ENCODE measurements at regions not wholly inside any gene's neighbourhood (a gene's known extent, or its start where the extent isn't known, plus 50 kb on each side); places are given as distances from the start of the nearest gene placed in this dataset.

- H3K18ac ChIP-seq (ENCODE audit: extremely low read depth, low read length), result no peak overlapping the region
- no peak overlapping the region for H3K14ac ChIP-seq (ENCODE audit: insufficient read length)
- no peaks in the 10 kb centered on the region for H3K79me1 ChIP-seq (ENCODE audit: low read depth, low read length)
- H4K91ac ChIP-seq (replicated peaks; ENCODE audit: insufficient read length, low read length), result no peak overlapping the region
- peaks cover 0 to 6% (median 0%) of the 10 kb centered on the region in 4 experiments; a peak in 3 of 7 replicates for H3K4me1 ChIP-seq (replicated peaks in 1 of 4; ENCODE audit: control insufficient read depth in 3 of 4, insufficient read depth in 4 of 4, low read length in 3 of 4)
- H2BK15ac ChIP-seq (ENCODE audit: low read length), result no peak overlapping the region
- no peak for DNase-seq (ENCODE audit: low read depth in 1 of 2, low spot score in 2 of 2)
- ChIA-PET POLR2A (ENCODE audit: partially characterized antibody) (no interaction called here), CTCF (ENCODE audit: partially characterized antibody) (interaction anchor here (0.8 to 2.1 kb wide), 10 partner anchors 10 to 482 kb away, joined by 3 to 8 read pairs (median 3); no protein-coding TSS in a partner anchor)
- TF ChIP-seq HDAC6 (IDR thresholded peaks at IDR 0.05; ENCODE audit: low read depth, low read length) (no peak), SUZ12 (IDR thresholded peaks at IDR 0.05; ENCODE audit: low read length) (no peak), MAFK (IDR thresholded peaks at IDR 0.05; ENCODE audit: low read depth, low read length) (peak; percentile 54; the same call in 1 of the 2 replicates), BCL11A (IDR thresholded peaks at IDR 0.05; ENCODE audit: low read depth in 2 of 2, low read length in 2 of 2) (no peak), TCF12 (IDR thresholded peaks at IDR 0.05; ENCODE audit: low read depth, low read length) (no peak), SP4 (IDR thresholded peaks at IDR 0.05; ENCODE audit: low read length) (no peak), SP2 (IDR thresholded peaks at IDR 0.05; ENCODE audit: low read length) (no peak), CHD1 (IDR thresholded peaks at IDR 0.05; ENCODE audit: low read depth, low read length) (no peak), BACH1 (IDR thresholded peaks at IDR 0.05; ENCODE audit: low read length) (peak; percentile 86), TEAD4 (IDR thresholded peaks at IDR 0.05; ENCODE audit: low read depth, low read length) (no peak), SRF (IDR thresholded peaks at IDR 0.05; ENCODE audit: low read depth, low read length) (no peak), KDM1A (IDR thresholded peaks at IDR 0.05; ENCODE audit: borderline replicate concordance, low read length) (no peak), EGR1 (IDR thresholded peaks at IDR 0.05; ENCODE audit: borderline replicate concordance, low read depth, low read length) (no peak), NRF1 (IDR thresholded peaks at IDR 0.05; ENCODE audit: low read depth, low read length) (no peak)
- TF ChIP-seq, protein P1, sequence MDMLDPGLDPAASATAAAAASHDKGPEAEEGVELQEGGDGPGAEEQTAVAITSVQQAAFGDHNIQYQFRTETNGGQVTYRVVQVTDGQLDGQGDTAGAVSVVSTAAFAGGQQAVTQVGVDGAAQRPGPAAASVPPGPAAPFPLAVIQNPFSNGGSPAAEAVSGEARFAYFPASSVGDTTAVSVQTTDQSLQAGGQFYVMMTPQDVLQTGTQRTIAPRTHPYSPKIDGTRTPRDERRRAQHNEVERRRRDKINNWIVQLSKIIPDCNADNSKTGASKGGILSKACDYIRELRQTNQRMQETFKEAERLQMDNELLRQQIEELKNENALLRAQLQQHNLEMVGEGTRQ (IDR thresholded peaks at IDR 0.05; ENCODE audit: low read length), result no peak
- no peaks in the 10 kb centered on the region for H3K23me2 ChIP-seq (ENCODE audit: low read depth, low read length)
- H2AFZ ChIP-seq (ENCODE audit: low read length), result no peak overlapping the region
- H3K4me3 ChIP-seq (ENCODE audit: extremely low read depth in 1 of 4, insufficient read depth in 2 of 4, low read depth in 3 of 4, low read length in 4 of 4), result no peak overlapping the region
- no peak overlapping the region for H4K5ac ChIP-seq (ENCODE audit: insufficient read length, low read depth, low read length)
- no peaks in the 10 kb centered on the region for H3K79me2 ChIP-seq (ENCODE audit: control insufficient read depth in 1 of 2, insufficient read depth in 2 of 2, low read length in 2 of 2)
- no peak overlapping the region for H2AK5ac ChIP-seq (ENCODE audit: low read depth, low read length)
- no peak overlapping the region for H4K8ac ChIP-seq (ENCODE audit: extremely low read depth, insufficient read depth, low read length)
- WGBS, 2 experiments (ENCODE audit: extremely low coverage in 1 of 2, insufficient coverage in 1 of 2, insufficient read length in 1 of 2, insufficient replicate concordance in 2 of 2, low coverage in 1 of 2, low lambda C conversion rate in 2 of 2, missing lambda C conversion rate in 1 of 2), result 52% methylated on average over 1 of the region's 1 CpG; no CpG with 5 or more reads in 1 of the 2 experiments
- no peak overlapping the region for H3K27ac ChIP-seq (ENCODE audit: low read depth, low read length)
- H2BK12ac ChIP-seq (ENCODE audit: low read depth, low read length), result no peak overlapping the region
- H3K4ac ChIP-seq (replicated peaks; ENCODE audit: insufficient read length, low read depth, low read length), result no peak overlapping the region
- no peak overlapping the region for H3K9ac ChIP-seq (replicated peaks in 1 of 4; ENCODE audit: extremely low read depth in 1 of 4, low read depth in 3 of 4, low read length in 3 of 4)
- no peaks in the 10 kb centered on the region for H4K20me1 ChIP-seq (replicated peaks in 1 of 2; ENCODE audit: control insufficient read depth in 1 of 2, insufficient read depth in 2 of 2, low read length in 2 of 2)
- FAIRE-seq, result no peak
- no peaks in the 10 kb centered on the region for H3K36me3 ChIP-seq (ENCODE audit: control insufficient read depth in 2 of 4, insufficient read depth in 4 of 4, low read length in 3 of 4)
- no peaks in the 10 kb centered on the region for H3K27me3 ChIP-seq (replicated peaks in 1 of 4; ENCODE audit: control insufficient read depth in 3 of 4, extremely low read depth in 1 of 4, insufficient read depth in 3 of 4, low read length in 3 of 4)
- peaks cover 0 to 10% of the 10 kb centered on the region in 2 experiments; a peak in 1 of 4 replicates for H3K9me3 ChIP-seq (ENCODE audit: insufficient read depth in 2 of 2, low read depth in 1 of 2, low read length in 1 of 2)
- no peak overlapping the region for H3K56ac ChIP-seq (replicated peaks; ENCODE audit: insufficient read length, low read depth, low read length)
- H2BK20ac ChIP-seq (ENCODE audit: low read length), result no peak overlapping the region
- H3K4me2 ChIP-seq (ENCODE audit: insufficient read depth in 1 of 2, low read depth in 2 of 2, low read length in 2 of 2), result no peak overlapping the region
- no peak overlapping the region for H3K23ac ChIP-seq (ENCODE audit: insufficient read length)
- H2BK120ac ChIP-seq (replicated peaks; ENCODE audit: low read depth, low read length), result no peak overlapping the region
- H2BK5ac ChIP-seq (ENCODE audit: low read depth, low read length), result no peak overlapping the region
Observed at GRCh38 chr6:134637847-134638437, 312.0 kb downstream of the ALDH8A1 start.
